HEK293 (cell line): ENCODE measurements at regions not wholly inside any gene's neighbourhood (a gene's known extent, or its start where the extent isn't known, plus 50 kb on each side); places are given as distances from the start of the nearest gene placed in this dataset.

Experiments used
- CTCF ChIA-PET: fragments of 350-600 bp; formaldehyde crosslinking; extraction: SDS; loops from one replicate; lab custom pipeline; 2021; ENCODE audit warnings: antibody characterized with exemption; lab: Yijun Ruan, JAX
- POLR2A ChIA-PET: fragments of 300-600 bp; formaldehyde crosslinking; extraction: SDS; loops from one replicate; lab custom pipeline; 2020; ENCODE audit warnings: antibody characterized with exemption, inconsistent platforms; lab: Yijun Ruan, JAX
- H3K27ac ChIP-seq: fragments of 200-500 bp; sonication (Bioruptor generic); 2 replicates; pipeline ENCODE4 v1.5.1; 2014; ENCODE audit warnings: low read depth, low read length, control low read depth, inconsistent platforms; ENCODE audit errors: extremely low read depth
- H3K36me3 ChIP-seq, 2 experiments: fragments of 200-500 bp in 1 of 2; sonication (Bioruptor generic) in 1 of 2; 1 replicate in 1 of 2; 2 replicates in 1 of 2; pipeline ENCODE4 v1.5.1; 2014 to 2017; ENCODE audit warnings: inconsistent platforms in 2 of 2, low read length in 2 of 2; ENCODE audit not compliant: control insufficient read depth in 2 of 2, insufficient read depth in 1 of 2
- H3K4me1 ChIP-seq: fragments of 200-500 bp; sonication (Bioruptor generic); 2 replicates; pipeline ENCODE4 v1.5.1; 2014; ENCODE audit warnings: mild to moderate bottlenecking, low read length, inconsistent platforms; ENCODE audit not compliant: control insufficient read depth, insufficient read depth
- H3K4me3 ChIP-seq: 2 replicates; pipeline ENCODE4 v1.5.1; 2011; ENCODE audit warnings: low read depth, mild to moderate bottlenecking, control low read depth, low read length, moderate library complexity
- H3K9me3 ChIP-seq: fragments of 200-500 bp; sonication (Bioruptor generic); 2 replicates; pipeline ENCODE4 v1.5.1; 2014; ENCODE audit warnings: low read depth, low read length, inconsistent platforms; ENCODE audit not compliant: control insufficient read depth, insufficient read depth
- BCL11B ChIP-seq: fragments of 450-650 bp; formaldehyde crosslinking; IDR thresholded peaks from 2 replicates; pipeline ENCODE4 v1.5.1; 2016; ENCODE audit warnings: low read depth, missing biosample characterization, missing genetic modification characterization
- HOXC10 ChIP-seq: sonication (generic); formaldehyde crosslinking; IDR thresholded peaks from 2 replicates; pipeline ENCODE4 v1.8.1; 2023; ENCODE audit warnings: mild to moderate bottlenecking, missing genetic modification reagents
- KLF10 ChIP-seq: fragments of 450-650 bp; IDR thresholded peaks from 2 replicates; pipeline ENCODE4 v1.5.1; 2018; ENCODE audit warnings: missing biosample characterization, mild to moderate bottlenecking, missing genetic modification characterization
- KLF8 ChIP-seq: fragments of 450-650 bp; formaldehyde crosslinking; IDR thresholded peaks from 2 replicates; pipeline ENCODE4 v1.5.1; 2016; ENCODE audit warnings: missing biosample characterization, missing genetic modification characterization
- KLF9 ChIP-seq: fragments of 450-650 bp; formaldehyde crosslinking; IDR thresholded peaks from 2 replicates; pipeline ENCODE4 v1.5.1; 2016; ENCODE audit warnings: missing biosample characterization, missing genetic modification characterization, low read depth
- OSR2 ChIP-seq: fragments of 450-650 bp; formaldehyde crosslinking; IDR thresholded peaks from 2 replicates; pipeline ENCODE4 v1.5.1; 2016; ENCODE audit warnings: missing biosample characterization, missing genetic modification characterization
- PRDM1 ChIP-seq: fragments of 450-650 bp; formaldehyde crosslinking; IDR thresholded peaks from 2 replicates; pipeline ENCODE4; 2016; ENCODE audit warnings: missing biosample characterization, missing genetic modification characterization
- SP7 ChIP-seq: fragments of 450-650 bp; formaldehyde crosslinking; IDR thresholded peaks from 2 replicates; pipeline ENCODE4 v1.5.1; 2016; ENCODE audit warnings: missing biosample characterization, missing genetic modification characterization
- ZBTB17 ChIP-seq: fragments of 450-650 bp; formaldehyde crosslinking; IDR thresholded peaks from 2 replicates; pipeline ENCODE4 v1.5.1; 2016; ENCODE audit warnings: missing biosample characterization, missing genetic modification characterization
- ZBTB21 ChIP-seq: fragments of 450-650 bp; formaldehyde crosslinking; IDR thresholded peaks from 2 replicates; pipeline ENCODE4 v1.5.1; 2017; ENCODE audit warnings: missing biosample characterization, missing genetic modification characterization
- ZNF112 ChIP-seq: fragments of 450-650 bp; formaldehyde crosslinking; IDR thresholded peaks from 2 replicates; pipeline ENCODE4 v1.5.0; 2017; ENCODE audit warnings: missing biosample characterization, missing genetic modification characterization
- ZNF146 ChIP-seq: fragments of 450-650 bp; formaldehyde crosslinking; IDR thresholded peaks from 2 replicates; pipeline ENCODE4 v1.5.1; 2016; ENCODE audit warnings: missing biosample characterization, missing genetic modification characterization
- ZNF2 ChIP-seq: fragments of 450-650 bp; formaldehyde crosslinking; IDR thresholded peaks from 2 replicates; pipeline ENCODE4 v1.5.1; 2016; ENCODE audit warnings: missing biosample characterization, missing genetic modification characterization
- ZNF214 ChIP-seq: fragments of 450-650 bp; formaldehyde crosslinking; IDR thresholded peaks from 2 replicates; pipeline ENCODE4 v1.5.1; 2017; ENCODE audit warnings: missing biosample characterization, mild to moderate bottlenecking, missing genetic modification characterization, borderline replicate concordance
- ZNF239 ChIP-seq: fragments of 450-650 bp; formaldehyde crosslinking; IDR thresholded peaks from 2 replicates; pipeline ENCODE4 v1.5.1; 2016; ENCODE audit warnings: missing biosample characterization, missing genetic modification characterization
- ZNF266 ChIP-seq: fragments of 450-650 bp; formaldehyde crosslinking; IDR thresholded peaks from 2 replicates; pipeline ENCODE4 v1.5.1; 2016; ENCODE audit warnings: missing biosample characterization, missing genetic modification characterization, low read depth
- ZNF391 ChIP-seq: fragments of 450-650 bp; formaldehyde crosslinking; IDR thresholded peaks from 2 replicates; pipeline ENCODE4 v1.5.1; 2016; ENCODE audit warnings: low read depth, missing biosample characterization, missing genetic modification characterization, borderline replicate concordance
- ZNF394 ChIP-seq: fragments of 450-650 bp; formaldehyde crosslinking; IDR thresholded peaks from 2 replicates; pipeline ENCODE4 v1.5.1; 2016; ENCODE audit warnings: missing biosample characterization, missing genetic modification characterization, mild to moderate bottlenecking, moderate library complexity, borderline replicate concordance
- ZNF416 ChIP-seq: fragments of 450-650 bp; formaldehyde crosslinking; IDR thresholded peaks from 2 replicates; pipeline ENCODE4 v1.5.1; 2016; ENCODE audit warnings: missing biosample characterization, missing genetic modification characterization
- ZNF473 ChIP-seq: fragments of 450-650 bp; formaldehyde crosslinking; IDR thresholded peaks from 2 replicates; pipeline ENCODE4 v1.5.1; 2017; ENCODE audit warnings: missing biosample characterization, missing genetic modification characterization
- ZNF548 ChIP-seq: fragments of 450-650 bp; formaldehyde crosslinking; IDR thresholded peaks from 2 replicates; pipeline ENCODE4 v1.5.1; 2016; ENCODE audit warnings: missing biosample characterization, missing genetic modification characterization
- ZNF555 ChIP-seq: fragments of 450-650 bp; formaldehyde crosslinking; conservative IDR thresholded peaks from 2 replicates; pipeline ENCODE4 v1.5.1; 2017; ENCODE audit warnings: missing biosample characterization, mild to moderate bottlenecking, missing genetic modification characterization, inconsistent platforms
- ZNF560 ChIP-seq: fragments of 450-650 bp; formaldehyde crosslinking; IDR thresholded peaks from 2 replicates; pipeline ENCODE4 v1.5.1; 2017; ENCODE audit warnings: missing biosample characterization, missing genetic modification characterization, borderline replicate concordance
- ZNF600 ChIP-seq: fragments of 450-650 bp; formaldehyde crosslinking; IDR thresholded peaks from 2 replicates; pipeline ENCODE4 v1.5.1; 2016; ENCODE audit warnings: missing biosample characterization, missing genetic modification characterization
- ZNF629 ChIP-seq: fragments of 450-650 bp; formaldehyde crosslinking; IDR thresholded peaks from 2 replicates; pipeline ENCODE4 v1.5.1; 2017; ENCODE audit warnings: missing biosample characterization, missing genetic modification characterization
- ZNF670 ChIP-seq: fragments of 450-650 bp; formaldehyde crosslinking; IDR thresholded peaks from 2 replicates; pipeline ENCODE4 v1.5.1; 2016; ENCODE audit warnings: missing biosample characterization, missing genetic modification characterization, low read depth
- ZNF776 ChIP-seq: fragments of 450-650 bp; formaldehyde crosslinking; IDR thresholded peaks from 2 replicates; pipeline ENCODE4 v1.5.0; 2017; ENCODE audit warnings: missing biosample characterization, missing genetic modification characterization, borderline replicate concordance
- ZNF785 ChIP-seq: fragments of 450-650 bp; formaldehyde crosslinking; IDR thresholded peaks from 2 replicates; pipeline ENCODE4 v1.5.1; 2016; ENCODE audit warnings: missing biosample characterization, missing genetic modification characterization
- ZNF830 ChIP-seq: fragments of 450-650 bp; IDR thresholded peaks from 2 replicates; pipeline ENCODE4 v1.5.0; 2018; ENCODE audit warnings: missing biosample characterization, missing genetic modification characterization, low read depth, mild to moderate bottlenecking, moderate library complexity
- TF ChIP-seq, protein P1 (sequence below): fragments of 450-650 bp; formaldehyde crosslinking; IDR thresholded peaks from 2 replicates; pipeline ENCODE4 v1.5.1; 2016; ENCODE audit warnings: missing biosample characterization, missing genetic modification characterization
- TF ChIP-seq, protein P2 (sequence below): fragments of 450-650 bp; formaldehyde crosslinking; IDR thresholded peaks from 2 replicates; pipeline ENCODE4 v1.5.1; 2016; ENCODE audit warnings: missing biosample characterization, missing genetic modification characterization

DNA sequence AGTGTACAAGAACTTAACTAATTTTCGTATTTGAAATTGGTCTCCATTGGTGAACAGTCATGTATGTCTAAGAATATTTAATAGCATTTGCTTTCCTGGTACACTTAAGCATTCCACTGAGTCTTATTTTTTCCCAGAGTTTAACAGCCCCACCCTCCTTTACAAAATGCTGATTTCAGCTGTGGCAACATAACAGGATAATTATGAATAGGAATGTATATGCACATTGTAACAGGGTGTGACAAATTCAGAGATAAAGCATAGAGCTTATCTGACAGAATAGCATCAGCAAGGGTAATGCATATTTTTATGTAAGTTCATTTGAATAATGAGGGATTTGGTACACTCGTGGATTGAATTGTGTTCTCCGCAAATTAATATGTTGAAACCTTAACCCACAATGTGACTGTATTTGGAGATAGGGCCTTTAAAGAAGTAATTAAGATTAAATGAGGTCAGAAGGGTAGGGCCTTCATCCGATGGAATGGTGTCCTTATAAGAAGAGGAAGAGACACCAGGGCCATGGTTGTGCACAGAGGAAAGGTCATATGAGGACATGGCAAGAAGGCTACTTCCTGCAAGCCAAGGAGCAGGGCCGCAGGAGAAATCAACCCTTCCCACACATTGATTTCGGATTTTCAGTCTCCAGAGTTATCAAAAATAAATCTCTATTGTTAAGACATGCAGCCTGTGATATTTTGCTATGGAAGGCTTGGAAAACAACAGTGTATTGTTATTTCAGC lies 439.7 kb upstream of the CDH20 start:
- H3K27ac ChIP-seq, result peak overlapping the region; percentile 74
- CTCF ChIA-PET, result no interaction called here
- TF ChIP-seq KLF10 (no peak), ZBTB21 (tag by site-specific recombination) (no peak), PRDM1 (tag by site-specific recombination) (no peak), OSR2 (tag by site-specific recombination) (no peak), SP7 (tag by site-specific recombination) (no peak), ZNF391 (no peak), ZNF146 (tag by site-specific recombination) (no peak), ZNF239 (tag by site-specific recombination) (no peak), ZNF214 (no peak), BCL11B (tag by site-specific recombination) (no peak), ZNF785 (tag by site-specific recombination) (no peak), ZNF560 (tag by site-specific recombination) (no peak), ZNF112 (tag by site-specific recombination) (no peak), KLF9 (tag by site-specific recombination) (no peak), ZNF473 (tag by site-specific recombination) (no peak), ZNF394 (tag by site-specific recombination) (no peak), ZNF266 (tag by site-specific recombination) (no peak), ZBTB17 (tag by site-specific recombination) (no peak)
- TF ChIP-seq, protein P1, sequence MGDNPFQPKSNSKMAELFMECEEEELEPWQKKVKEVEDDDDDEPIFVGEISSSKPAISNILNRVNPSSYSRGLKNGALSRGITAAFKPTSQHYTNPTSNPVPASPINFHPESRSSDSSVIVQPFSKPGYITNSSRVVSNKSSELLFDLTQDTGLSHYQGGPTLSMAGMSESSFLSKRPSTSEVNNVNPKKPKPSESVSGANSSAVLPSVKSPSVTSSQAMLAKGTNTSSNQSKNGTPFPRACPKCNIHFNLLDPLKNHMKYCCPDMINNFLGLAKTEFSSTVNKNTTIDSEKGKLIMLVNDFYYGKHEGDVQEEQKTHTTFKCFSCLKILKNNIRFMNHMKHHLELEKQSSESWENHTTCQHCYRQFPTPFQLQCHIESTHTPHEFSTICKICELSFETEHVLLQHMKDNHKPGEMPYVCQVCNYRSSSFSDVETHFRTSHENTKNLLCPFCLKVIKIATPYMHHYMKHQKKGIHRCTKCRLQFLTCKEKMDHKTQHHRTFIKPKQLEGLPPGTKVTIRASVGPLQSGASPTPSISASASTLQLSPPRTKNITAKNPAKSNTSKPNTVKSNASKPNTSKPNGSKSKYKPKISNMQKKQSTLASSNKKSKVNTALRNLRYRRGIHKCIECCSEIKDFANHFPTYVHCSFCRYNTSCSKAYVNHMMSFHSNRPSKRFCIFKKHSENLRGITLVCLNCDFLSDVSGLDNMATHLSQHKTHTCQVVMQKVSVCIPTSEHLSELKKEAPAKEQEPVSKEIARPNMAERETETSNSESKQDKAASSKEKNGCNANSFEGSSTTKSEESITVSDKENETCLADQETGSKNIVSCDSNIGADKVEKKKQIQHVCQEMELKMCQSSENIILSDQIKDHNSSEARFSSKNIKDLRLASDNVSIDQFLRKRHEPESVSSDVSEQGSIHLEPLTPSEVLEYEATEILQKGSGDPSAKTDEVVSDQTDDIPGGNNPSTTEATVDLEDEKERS, result no peak
- TF ChIP-seq, all 188 proteins: peak for 0
- Histone ChIP-seq H3K36me3 (no peaks in the 10 kb centered on the region), H3K4me1 (peaks cover 31% of the 10 kb centered on the region), H3K4me3 (no peak overlapping the region), H3K9me3 (no peaks in the 10 kb centered on the region)
- POLR2A ChIA-PET, result no interaction called here

DNA sequence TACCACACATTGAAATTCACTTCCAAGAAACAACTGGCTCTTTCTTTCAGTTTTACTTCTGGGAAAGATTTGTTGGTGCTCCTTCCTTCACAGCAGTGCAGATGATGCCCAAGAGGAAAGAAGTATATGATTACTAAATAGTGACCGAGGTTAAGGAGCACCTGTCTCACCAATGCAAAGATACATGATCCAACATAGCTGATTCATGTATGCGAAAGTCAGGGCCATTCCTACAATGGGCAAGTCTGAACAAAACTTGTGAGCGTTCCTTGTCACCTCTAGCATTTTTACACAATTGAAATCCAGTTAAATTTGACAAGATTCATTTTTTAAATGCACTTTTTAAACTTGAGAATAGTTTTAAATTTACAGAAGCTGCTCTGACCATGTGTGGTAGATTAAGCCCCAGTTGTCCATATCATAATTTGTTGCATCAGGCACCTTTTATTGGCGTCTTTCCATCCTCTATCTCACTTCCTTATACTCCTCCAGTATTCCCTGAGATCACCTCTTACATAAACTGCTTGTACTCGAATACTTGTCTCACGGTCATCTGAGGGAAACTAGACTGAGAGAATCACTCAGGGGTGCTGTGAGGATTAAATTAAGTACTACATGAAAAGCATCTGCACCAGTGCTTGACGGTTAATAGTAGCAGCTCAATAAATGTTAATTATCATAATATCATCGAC lies 438.8 kb upstream of the CDH20 start:
- Histone ChIP-seq H3K9me3 (no peaks in the 10 kb centered on the region), H3K36me3 (no peaks in the 10 kb centered on the region), H3K4me3 (no peak overlapping the region), H3K27ac (peak overlapping the region; percentile 74), H3K4me1 (peaks cover 34% of the 10 kb centered on the region)
- POLR2A ChIA-PET, result no interaction called here
- CTCF ChIA-PET, result no interaction called here
- TF ChIP-seq ZNF629 (no peak), ZNF555 (tag by site-specific recombination) (no peak), ZNF670 (tag by site-specific recombination) (no peak), ZNF416 (no peak), ZNF830 (tag by site-specific recombination) (no peak), ZNF776 (tag by site-specific recombination) (no peak), ZNF600 (tag by site-specific recombination) (no peak), ZNF266 (tag by site-specific recombination) (no peak), ZNF2 (tag by site-specific recombination) (no peak), ZNF548 (tag by site-specific recombination) (no peak), KLF8 (tag by site-specific recombination) (no peak), HOXC10 (CRISPR knock-in tag) (no peak)
- TF ChIP-seq, protein P2, sequence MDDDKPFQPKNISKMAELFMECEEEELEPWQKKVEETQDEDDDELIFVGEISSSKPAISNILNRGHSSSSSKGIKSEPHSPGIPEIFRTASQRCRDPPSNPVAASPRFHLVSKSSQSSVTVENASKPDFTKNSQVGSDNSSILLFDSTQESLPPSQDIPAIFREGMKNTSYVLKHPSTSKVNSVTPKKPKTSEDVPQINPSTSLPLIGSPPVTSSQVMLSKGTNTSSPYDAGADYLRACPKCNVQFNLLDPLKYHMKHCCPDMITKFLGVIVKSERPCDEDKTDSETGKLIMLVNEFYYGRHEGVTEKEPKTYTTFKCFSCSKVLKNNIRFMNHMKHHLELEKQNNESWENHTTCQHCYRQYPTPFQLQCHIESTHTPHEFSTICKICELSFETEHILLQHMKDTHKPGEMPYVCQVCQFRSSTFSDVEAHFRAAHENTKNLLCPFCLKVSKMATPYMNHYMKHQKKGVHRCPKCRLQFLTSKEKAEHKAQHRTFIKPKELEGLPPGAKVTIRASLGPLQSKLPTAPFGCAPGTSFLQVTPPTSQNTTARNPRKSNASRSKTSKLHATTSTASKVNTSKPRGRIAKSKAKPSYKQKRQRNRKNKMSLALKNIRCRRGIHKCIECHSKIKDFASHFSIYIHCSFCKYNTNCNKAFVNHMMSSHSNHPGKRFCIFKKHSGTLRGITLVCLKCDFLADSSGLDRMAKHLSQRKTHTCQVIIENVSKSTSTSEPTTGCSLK, result no peak
